T-helper 1 cell treated with Interleukin-12 subunit alpha and Interleukin-12 subunit beta and Interleukin-4 antibody, amounts not matched to agents 30 ng/mL and 1 ng/mL, for 36 hours (primary cell): ENCODE measurements at regions not wholly inside any gene's neighbourhood (a gene's known extent, or its start where the extent isn't known, plus 50 kb on each side); places are given as distances from the start of the nearest gene placed in this dataset.
"Not testable (repeated sequence)": the region's sequence is repeated elsewhere in the genome, so short reads cannot be mapped to it uniquely, and the experiment has no call there.

Source experiments
- intact Hi-C: fragments of 100-400 bp; cut with micrococcal nuclease; formaldehyde crosslinking; loops from one replicate; pipeline ENCODE4 v1.15.1; 2024

- intact Hi-C loops, result not testable (repeated sequence)
Observed at GRCh38 chr21:13825218-13825778, 215.7 kb downstream of the POTED start.

DNA sequence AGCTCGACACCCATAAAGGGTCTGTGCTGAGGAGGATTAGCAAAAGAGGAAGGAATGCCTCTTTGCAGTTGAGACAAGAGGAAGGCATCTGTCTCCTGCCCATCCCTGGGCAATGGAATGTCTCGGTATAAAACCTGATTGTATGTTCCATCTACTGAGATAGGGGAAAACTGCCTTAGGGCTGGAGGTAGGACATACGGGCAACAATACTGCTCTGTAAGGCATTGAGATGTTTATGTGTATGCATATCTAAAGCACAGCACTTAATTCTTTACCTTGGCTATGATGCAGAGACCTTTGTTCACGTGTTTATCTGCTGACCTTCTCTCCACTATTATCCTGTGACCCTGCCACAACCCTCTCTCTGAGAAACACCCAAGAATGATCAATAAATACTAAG is 210.7 kb downstream of the POTED start:
- intact Hi-C loops, result not testable (repeated sequence)

DNA sequence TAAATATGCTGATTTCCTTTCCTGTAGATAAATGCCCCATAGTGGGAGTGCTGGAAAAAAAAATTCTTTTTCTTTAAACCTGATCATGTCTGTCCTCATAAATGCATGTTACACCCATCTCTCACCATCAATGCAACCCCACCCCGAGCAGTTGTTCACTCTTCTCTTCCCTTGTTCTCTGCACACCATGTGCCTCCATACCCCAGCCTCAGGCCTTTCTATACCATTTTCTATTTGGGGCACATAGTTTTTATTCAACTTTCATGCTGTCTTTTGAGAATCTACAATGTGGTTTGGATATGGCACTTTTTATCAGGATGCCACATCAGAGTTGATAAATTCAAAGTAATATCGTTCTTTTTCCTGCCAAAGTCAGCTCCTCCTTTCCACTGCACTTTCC is 202.6 kb downstream of the POTED start:
- intact Hi-C loops, result not testable (repeated sequence)

DNA sequence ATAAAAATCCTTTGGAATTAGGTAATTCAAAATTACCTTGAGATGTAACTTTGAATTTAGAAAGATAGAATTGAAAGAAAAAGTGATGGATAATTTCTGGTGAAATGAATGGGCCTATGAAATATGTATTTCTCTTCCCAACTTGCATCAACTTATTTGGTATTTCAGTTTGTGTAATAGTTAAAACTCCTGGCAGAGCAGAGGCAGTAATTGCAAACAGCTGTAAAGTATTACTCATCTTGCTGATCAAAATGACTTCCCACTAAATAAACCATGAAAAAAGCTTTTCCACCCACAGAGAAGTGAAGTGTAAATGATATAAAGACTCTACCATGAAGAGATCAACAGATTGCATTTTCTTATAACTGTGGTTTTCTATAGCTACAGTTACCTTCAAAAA is 201.0 kb downstream of the POTED start:
- intact Hi-C loops, result not testable (repeated sequence)

DNA sequence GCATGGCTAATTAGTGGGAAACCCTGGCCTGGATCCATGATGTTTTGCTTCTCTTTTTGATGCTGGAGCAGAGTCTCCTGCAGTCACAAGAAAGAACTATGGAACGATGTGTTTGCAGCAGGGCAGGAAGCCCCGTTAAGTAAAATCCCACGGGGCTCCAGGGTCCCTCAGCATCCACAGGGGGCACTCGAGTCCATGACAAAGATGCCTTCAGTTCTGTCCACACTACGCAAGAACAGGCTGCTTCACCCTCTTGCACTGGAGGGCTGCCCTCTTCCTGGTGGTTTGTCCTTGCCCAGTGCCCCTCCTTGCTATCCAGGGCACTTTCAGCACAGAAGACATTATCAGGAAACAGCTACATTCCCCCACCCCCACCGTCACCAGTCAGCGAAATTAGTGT is 196.9 kb downstream of the POTED start:
- intact Hi-C loops, result not testable (repeated sequence)

DNA sequence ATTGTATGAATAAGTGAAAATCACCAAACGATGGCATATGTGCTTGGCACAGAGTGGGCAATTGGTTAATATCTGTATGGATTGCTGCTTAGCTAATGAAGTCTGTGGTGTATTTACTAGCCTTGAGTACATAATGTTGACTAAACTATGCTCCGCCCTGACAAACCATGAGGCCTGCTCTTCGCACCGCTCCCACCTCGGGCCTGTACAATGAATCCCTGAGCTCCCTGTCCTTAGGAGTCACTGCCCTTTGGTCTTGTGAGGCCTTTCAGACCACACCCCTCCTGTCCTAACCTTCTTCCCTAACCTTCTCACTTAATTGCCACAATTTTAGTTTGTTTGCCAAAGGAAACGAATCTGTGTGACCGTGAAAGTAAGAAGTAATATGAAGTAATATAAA is 193.2 kb downstream of the POTED start:
- intact Hi-C loops, result not testable (repeated sequence)
